GM21515 (cell line): ENCODE measurements at regions not wholly inside any gene's neighbourhood (a gene's known extent, or its start where the extent isn't known, plus 50 kb on each side); places are given as distances from the start of the nearest gene placed in this dataset.
"Not testable (repeated sequence)": the region's sequence is repeated elsewhere in the genome, so short reads cannot be mapped to it uniquely, and the experiment has no call there.

Experiments used
- ATAC-seq: cut with Tn5 transposase; IDR thresholded peaks from one replicate; pipeline ENCODE4 v1.9.1; 2021; ENCODE audit not compliant: unreplicated experiment

DNA sequence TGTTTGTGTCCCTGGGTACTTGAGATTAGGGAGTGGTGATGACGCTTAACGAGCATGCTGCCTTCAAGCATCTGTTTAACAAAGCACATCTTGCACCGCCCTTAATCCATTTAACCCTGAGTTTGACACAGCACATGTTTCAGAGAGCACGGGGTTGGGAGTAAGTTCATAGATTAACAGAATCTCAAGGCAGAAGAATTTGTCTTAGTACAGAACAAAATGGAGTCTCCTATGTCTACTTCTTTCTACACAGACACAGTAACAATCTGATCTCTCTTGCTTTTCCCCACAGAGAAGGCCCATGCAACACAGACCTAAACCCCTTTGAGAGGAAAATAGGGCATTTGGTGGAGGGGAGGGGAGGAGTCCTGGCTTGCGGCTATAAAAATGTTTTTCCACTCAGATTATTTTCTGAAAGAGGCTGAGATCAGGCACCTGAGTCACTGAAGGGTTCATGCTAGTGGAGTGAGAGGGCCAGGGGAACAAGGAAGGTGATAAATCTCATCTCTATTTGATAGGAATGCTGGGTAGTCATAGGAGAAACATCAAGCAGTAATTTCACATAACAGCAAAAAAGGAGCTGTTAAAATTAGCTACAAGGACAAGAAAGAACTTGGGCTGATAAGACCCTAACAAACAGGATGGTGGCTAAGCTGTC is 136.9 kb downstream of the OR2B2 start:
- ATAC-seq = not testable (repeated sequence)

DNA sequence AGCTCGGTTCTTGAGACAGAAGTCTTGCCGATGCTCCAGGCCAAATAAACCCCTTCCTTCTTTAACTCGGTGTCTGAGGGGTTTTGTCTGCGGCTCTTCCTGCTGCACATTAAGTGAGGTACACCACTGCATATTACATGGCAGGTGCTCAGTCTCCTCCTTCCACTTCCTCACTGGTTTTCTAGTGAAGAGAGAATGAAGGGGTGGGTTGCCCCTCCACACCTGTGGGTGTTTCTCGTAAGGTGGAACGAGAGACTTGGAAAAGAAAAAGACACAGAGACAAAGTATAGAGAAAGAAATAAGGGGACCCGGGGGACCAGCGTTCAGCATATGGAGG is 138.0 kb downstream of the OR2B2 start:
- not testable (repeated sequence) for ATAC-seq

DNA sequence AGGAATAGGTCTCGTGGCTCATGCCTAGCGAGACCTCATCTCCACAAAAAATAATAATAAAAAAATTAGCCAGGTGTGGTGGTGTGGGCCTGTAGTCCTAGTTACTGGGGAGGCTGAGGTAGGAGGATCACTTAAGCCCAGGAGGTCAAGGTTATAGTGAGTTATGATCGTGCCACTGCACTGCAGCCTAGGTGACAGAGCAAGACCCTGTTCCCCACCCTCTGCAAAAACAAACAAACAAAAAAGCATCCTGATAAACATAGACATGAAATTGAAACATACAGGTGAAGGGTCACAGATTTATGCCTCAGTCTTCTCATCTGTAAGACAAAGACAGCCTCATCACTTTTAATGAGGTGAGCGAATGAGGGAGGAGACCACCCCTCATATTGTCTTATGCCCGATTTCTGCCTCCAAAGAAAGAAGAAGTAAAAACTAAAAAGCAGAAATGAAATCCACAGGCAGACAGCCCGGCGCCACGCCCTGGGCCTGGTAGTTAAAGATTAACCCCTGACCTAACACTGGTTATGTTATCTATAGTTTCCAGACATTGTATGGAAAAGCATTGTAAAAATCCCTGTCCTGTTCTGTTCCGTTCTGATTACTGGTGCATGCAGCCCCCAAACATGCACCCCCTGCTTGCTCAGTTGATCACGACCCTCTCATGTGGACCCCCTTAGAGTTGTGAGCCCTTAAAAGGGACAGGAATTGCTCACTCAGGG is 138.5 kb downstream of the OR2B2 start:
- ATAC-seq = not testable (repeated sequence)

DNA sequence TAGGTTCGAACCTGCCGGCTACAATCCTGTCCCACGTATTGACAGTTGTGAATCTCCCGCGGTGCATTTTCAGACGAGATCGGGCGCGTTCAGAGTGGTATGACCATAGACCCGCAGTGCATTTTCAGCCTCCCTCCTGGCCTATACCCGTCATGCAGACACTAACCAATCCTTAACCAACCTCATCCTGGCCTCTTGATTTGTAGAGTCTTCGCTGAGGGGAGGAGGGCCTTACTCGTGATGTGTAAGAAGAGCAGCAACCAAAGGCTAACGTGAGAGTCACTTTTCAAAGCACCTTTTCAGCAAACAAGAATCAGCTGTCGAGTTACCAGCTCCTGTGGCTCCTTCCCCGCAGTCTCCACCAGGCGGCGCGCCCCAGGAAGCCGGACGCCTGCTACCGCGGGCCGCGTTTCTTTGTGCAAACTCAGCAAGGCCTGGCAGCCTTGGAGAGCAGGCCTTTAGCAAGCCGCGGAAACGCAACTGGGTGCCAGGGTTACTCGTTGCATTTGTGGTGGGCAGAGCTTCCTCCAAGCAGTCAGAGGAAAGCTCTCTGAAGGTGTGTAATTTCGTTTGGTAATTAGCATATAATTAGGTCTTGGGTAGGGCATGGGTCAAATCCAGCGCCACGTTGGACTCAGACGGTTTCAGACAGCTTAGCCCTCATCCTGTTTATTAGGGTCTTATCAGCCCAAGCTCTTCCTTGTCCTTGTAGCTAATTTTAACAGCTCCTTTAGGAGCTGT is 139.8 kb downstream of the OR2B2 start:
- ATAC-seq = no peak

DNA sequence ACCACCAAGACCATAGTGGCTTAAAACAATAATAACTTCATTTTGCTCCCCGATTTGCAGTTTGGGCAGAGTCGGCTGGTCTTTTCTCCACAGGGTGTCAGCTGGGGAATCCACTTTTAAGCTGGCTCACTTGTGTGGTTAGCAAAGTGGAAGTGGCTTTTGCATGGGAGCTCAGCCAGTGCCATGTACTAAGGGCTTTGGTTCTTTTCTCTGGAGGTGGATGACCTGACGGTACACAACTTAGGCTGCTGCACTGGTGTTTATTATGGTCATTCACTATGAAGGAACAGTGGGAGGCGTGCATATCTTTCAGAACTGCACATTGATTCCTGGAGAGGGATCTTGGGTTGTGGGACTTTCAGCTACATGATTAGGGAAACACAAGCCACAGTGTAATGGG is 141.0 kb downstream of the OR2B2 start:
- ATAC-seq = no peak

DNA sequence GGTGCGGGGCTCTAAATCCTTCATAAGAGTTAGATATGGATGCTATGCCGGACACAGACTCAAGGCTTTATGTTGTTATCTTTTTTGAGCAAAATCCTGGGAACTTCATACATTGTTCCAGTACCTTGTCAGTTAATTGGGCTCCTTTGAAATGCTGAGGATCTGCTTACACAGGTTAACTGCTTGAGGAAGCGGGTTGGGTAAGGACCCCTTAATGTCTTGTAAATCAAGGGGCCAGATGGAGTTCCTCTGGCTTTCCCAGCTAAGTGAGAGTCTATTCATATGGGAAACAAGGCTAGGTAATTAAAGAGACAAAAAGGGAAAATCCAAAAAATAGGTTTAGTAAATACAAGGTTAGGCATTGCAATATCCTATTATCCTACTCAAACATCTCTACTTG is 141.5 kb downstream of the OR2B2 start:
- no peak for ATAC-seq

DNA sequence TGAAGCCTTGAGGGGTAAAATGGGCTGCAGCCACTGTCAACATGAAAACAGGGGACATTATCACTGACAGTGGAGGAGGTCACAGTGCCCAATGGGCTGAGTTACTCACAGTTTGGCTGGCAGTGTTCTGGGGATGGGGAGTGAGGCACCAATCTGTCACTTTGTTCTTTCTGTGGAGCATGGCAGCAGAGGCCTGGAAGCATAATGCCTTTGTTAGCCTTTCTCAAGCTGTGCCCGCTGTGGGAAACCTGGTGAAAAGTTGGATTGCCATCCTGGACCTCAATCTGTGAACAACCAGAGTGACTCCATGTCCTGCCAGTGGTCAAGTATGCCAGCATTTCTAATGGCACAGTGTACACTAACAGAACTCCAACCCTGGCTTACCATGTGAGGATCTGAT is 143.6 kb downstream of the OR2B2 start:
- ATAC-seq = no peak

DNA sequence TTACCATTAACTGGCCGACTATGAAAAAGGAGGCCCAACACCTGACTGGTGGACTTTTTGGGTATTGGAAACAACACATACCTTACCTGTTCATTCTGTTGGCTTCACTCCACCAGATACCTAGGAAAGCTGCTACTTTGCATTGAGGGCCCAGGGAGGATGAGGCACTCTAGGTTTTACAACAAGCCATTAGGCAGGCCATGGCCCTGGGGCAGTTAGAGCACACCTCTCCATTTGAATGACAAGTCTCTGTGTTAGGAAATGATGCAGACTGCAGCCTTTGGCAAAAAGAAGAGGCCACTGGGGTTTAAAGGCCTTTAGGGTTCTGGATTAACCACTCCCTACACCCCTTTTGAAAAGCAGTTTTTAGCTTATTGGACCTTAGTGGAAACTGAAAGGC is 144.3 kb downstream of the OR2B2 start:
- no peak for ATAC-seq

DNA sequence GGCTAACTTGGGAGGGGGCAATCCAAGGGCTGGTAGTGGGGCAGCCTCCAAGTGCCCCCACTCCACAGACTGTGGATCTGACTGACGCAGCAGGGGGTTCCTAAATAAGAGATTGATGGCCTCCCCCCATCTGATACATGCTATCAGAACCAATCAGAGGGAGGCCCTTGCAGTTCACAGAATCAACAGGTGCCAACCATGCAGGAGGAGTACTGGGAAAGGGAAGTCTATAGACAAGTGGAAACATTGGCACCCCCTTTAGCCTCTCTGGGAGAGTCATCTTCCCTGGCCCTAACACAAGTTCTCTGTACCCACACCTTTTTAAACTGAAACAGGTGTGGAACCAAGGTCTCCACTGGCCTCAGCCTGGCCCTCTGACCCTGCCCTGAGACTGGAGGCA is 145.8 kb downstream of the OR2B2 start:
- no peak for ATAC-seq

DNA sequence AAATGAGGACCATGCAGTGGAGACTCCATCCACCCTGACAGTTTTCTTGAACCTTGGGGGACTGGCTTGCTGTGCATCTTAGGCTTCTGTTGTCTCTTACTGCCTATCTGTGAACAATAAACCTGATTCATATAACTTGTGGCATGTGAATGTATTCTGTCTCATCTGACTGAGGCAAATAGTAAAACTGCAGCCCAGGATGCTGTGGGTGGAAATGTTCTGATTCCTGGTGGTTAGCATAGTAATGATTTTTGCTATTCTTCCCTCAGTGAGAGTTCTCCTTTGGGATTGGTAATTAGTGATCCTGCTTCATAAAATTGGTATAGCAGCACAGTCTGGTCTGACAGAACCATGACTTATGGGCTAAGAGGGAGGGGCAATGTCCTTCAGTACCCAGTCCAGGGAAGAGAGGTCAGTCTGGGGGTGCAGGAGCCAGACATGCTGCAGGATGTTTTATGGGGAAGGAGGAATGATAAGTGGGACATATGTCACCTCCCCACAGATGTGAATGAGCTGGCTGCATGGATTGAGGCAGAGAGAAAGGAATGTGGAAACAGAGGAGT is 147.1 kb downstream of the OR2B2 start:
- ATAC-seq = no peak

DNA sequence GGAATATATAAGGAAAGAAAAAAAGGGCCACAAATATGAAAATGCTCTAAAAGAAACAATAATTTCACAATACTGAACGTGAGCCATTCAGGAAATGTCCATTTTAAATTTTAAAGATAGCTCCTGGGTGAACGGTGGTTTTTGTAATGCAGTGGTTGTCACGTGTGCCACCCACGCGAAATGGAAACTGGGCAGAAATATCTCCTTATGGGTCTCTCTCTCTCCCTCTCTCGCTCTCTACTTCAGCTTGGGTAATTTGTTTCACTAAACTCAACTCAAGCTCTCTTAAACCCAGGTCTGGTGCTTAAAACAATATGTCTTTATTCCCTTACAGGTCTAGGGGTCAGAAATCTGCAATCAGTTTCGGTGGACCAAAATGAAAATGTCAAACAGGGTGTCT is 150.8 kb downstream of the OR2B2 start:
- ATAC-seq = no peak

DNA sequence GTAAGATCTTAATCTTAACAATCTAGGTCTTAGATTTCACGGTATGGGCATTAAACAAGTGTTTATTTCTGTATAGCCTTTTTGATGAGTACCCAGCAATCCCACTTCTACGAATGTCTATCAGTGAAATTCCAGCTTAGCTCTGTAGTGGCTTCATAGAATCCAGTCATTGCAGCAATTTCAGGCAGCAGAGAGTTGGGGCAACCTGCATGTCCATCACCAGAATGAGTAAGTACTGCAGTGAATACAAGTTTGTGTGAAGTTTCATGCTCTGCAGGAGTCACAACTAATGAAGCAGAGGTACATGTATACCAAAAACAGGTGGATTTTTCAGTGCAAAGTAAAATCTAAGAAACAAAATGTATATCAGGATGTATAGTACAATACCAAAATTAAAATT is 151.7 kb downstream of the OR2B2 start:
- no peak for ATAC-seq

DNA sequence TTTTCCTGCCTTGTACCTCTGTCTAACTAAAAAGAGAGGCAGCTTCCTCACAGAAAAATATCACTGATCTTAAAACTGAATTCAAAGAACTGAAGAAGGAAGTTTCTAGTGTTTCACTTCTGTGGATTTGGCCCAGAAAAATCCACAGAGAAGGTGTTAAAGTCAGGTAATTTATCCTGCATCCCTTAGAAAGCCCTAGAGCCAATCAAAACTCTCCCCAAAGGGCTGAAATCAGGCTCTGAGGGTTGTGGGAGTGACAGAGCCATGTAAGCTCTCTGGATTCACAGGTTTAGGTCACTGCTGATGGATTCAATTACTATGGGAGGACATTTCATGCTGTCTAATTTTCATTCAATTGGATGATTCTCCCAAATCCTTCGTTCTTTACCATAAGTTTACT is 152.3 kb downstream of the OR2B2 start:
- ATAC-seq = no peak

DNA sequence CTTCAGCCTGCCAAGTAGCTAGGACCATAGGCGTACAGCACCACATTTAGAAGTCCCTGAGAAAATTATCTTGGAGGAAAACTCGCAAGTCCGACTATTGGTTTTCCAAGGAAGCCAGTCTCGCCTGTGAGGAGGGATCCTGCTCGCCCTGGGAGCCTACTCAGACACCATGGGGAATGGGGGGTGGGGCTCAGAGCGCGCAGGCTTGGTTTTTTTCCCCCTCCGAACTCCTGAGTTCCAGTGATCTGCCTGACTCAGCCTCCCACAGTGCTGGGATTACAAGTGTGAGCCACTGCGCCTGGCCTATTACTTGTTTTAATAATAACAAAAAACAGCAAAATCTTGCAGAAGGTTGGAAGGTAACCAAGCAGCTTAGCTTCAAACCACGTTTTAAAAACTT is 153.7 kb downstream of the OR2B2 start:
- no peak for ATAC-seq

DNA sequence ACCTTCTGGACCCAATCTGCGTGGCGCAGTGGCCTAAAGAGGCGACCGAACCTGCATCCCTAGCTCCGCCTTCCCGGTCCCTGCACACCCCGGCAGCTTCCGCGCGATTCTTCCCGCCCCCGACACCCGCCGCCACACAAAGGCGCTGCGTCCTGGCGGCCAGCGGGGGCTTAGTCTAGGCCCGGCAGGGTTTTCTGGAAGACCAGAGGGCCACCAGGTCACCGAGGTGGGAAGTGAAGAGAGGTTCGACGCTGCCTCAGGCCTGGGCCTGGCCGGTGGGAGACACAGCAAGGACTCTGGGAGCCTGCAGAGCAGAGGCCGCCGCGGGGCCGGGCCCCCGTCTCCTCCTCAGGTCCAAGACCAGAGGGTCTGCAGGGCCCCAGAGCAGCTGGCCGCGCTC is 154.9 kb downstream of the OR2B2 start:
- ATAC-seq = no peak

DNA sequence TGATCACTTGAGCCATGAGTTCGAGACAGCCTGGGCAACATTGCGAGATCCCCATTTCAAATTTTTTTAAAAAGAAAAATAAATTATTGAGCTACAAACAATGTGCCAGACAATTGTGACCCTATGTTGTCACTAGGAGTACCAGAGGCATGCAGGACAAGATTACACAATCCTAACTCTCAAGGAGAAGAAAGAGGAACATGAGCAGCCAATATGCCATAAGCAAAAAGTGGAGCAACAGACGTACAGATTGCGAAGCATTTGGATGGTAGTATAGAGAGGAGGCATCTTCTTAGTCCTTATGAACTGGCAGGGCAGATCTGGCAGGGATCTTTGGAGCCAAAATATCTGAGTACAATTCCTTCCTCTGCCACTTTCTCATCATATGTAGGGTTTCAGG is 156.4 kb downstream of the OR2B2 start:
- ATAC-seq = no peak

DNA sequence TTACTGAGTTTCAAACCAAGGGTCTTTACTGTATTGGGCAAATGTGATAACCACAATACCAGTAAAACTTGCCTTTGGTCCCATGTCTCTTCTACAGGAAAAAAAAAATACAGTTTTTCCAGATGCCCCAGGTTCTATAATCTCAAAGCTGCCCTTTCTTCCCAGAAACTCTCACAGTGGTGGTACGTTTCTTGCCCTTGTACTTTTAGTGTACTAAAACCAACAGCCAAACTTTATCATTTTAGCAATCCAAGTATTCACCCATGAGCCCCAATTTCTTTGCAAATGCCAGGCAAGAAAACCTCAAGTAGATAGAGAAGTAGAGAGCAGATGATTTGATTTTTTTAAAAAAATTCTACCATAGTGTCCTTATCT is 157.8 kb downstream of the OR2B2 start:
- ATAC-seq = no peak

DNA sequence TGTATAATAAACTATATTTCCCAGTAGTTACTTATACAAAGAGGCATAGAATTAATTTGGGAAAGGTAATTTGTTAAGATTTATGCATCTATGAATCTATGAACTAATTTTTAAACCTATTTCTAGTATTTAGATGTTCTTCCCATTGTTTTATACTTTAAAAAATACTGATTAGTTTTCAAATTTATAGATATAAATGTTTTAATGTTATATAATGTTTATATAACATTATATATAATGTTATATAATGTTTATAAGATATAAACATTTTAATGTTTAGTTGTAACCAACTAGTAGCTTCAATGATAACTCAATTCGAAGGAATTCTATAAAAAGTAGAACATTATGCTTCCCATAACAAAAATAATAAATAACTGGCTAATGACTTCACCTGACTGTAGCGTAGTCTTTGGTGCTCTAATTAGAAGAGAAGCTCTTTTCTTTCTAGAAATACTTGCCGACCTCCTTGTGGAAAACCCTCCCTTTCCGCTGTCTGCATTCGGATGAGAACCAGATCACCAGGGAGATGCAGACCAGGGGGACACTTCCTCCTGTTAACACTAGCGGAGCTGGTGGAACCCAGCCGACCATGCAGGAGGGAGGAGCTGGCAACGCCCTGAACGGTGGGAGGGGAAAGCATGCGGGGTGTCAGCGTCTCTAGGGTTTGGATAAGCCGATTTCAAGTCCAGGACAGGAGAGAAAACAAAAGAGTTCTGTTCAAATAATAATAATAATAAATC is 158.4 kb downstream of the OR2B2 start:
- ATAC-seq = peak; percentile 49

DNA sequence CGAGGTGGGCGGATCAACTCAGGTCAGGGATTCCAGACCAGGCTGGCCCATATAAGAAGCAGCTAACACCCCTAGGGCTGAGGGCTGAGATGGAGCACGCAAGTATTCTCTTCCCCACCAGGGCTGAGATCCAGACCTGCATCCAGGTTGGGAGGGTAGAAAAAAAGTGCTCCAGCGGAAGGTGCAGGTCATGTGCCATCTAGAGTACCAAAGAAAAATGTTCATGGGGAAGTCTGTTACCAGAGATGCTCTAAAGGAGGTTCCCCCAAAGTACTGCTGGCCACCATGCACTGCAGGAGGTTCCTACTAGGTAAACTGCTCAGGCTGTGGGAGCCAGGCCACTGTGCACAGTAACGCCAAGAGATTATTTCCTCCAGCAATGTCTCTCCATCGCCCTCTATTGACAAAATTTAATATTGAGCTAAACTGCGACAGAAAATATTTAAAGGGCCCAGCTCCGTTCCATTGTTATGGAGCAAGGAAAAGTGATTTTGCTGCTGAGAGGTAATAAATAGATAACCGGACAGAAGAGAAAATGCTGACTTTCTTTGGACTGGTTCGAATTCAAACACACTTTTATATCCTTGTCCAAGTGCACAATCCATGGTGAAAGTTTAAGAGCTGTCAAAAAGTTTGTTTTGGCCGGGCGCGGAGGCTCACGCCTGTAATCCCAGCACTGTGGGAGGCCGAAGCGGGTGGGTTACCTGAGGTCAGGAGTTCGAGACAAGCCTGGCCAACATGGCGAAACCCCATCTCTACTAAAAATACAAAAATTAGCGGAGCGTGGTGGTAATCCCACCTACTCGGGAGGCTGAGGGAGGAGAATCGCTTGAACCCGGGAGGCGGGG is 159.9 kb downstream of the OR2B2 start:
- ATAC-seq = peak; percentile 37

DNA sequence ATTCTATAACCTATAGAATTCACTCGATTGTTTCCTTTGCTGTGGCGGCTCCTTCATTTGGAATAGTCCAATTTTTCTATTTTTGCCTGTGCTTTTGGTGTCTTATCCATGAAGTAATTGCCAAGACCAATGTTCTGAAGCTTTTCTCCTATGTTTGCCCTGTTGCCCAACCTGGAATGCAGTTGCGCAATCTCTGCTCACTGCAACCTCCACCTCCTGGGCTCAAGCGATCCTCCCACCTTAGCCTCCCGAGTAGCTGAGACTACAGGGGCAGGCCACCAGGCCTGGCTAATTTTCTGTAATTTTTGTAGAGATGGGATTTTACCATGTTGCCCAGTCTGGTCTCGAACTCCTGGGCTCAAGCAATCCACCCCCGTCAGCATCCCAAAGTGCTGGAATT is 163.5 kb downstream of the OR2B2 start:
- no peak for ATAC-seq
